ENCODE measurements at regions not wholly inside any gene's neighbourhood (a gene's known extent, or its start where the extent isn't known, plus 50 kb on each side); places are given as distances from the start of the nearest gene placed in this dataset.

- no peak for DNase-seq (ENCODE audit: low spot score)
Observed at GRCh38 chr13:48181482-48182145, 51.4 kb upstream of the ITM2B start.

GRCh38 chr13:48178126-48178525, 54.9 kb upstream of the ITM2B start:
- no peak for DNase-seq (ENCODE audit: low spot score)

- DNase-seq (ENCODE audit: low spot score), result no peak
Observed at GRCh38 chr13:48176781-48177180, 56.2 kb upstream of the ITM2B start.

GRCh38 chr13:48175185-48175584, 57.8 kb upstream of the ITM2B start:
- no peak for DNase-seq (ENCODE audit: low spot score)

- DNase-seq (ENCODE audit: low spot score), result peak; percentile 33
Observed at GRCh38 chr13:48167866-48168265, 65.1 kb upstream of the ITM2B start.

GRCh38 chr13:48165727-48166126, 67.3 kb upstream of the ITM2B start:
- no peak for DNase-seq (ENCODE audit: low spot score)

GRCh38 chr13:48165063-48165462, 67.9 kb upstream of the ITM2B start:
- DNase-seq (ENCODE audit: low spot score), result no peak

GRCh38 chr13:48163061-48163460, 68.2 kb upstream of the MED4 start:
- DNase-seq (ENCODE audit: low spot score), result no peak

- DNase-seq (ENCODE audit: low spot score), result no peak
Observed at GRCh38 chr13:48162217-48162616, 67.3 kb upstream of the MED4 start.

GRCh38 chr13:48161530-48162179, 66.8 kb upstream of the MED4 start:
- DNase-seq (ENCODE audit: low spot score), result no peak

GRCh38 chr13:48160606-48161278, 65.8 kb upstream of the MED4 start:
- no peak for DNase-seq (ENCODE audit: low spot score)

- no peak for DNase-seq (ENCODE audit: low spot score)
Observed at GRCh38 chr13:48159826-48160225, 64.9 kb upstream of the MED4 start.

- DNase-seq (ENCODE audit: low spot score), result no peak
Observed at GRCh38 chr13:48159401-48159800, 64.5 kb upstream of the MED4 start.

- no peak for DNase-seq (ENCODE audit: low spot score)
Observed at GRCh38 chr13:48158915-48159314, 64.0 kb upstream of the MED4 start.

- no peak for DNase-seq (ENCODE audit: low spot score)
Observed at GRCh38 chr13:48158290-48158689, 63.4 kb upstream of the MED4 start.

- DNase-seq (ENCODE audit: low spot score), result peak; percentile 41
Observed at GRCh38 chr13:48156466-48156865, 61.6 kb upstream of the MED4 start.

GRCh38 chr13:48155848-48156247, 60.9 kb upstream of the MED4 start:
- DNase-seq (ENCODE audit: low spot score), result no peak

- no peak for DNase-seq (ENCODE audit: low spot score)
Observed at GRCh38 chr13:48154671-48155070, 59.8 kb upstream of the MED4 start.

GRCh38 chr13:48153186-48153585, 58.3 kb upstream of the MED4 start:
- DNase-seq (ENCODE audit: low spot score), result no peak

- DNase-seq (ENCODE audit: low spot score), result no peak
Observed at GRCh38 chr13:48151363-48152161, 56.7 kb upstream of the MED4 start.

GRCh38 chr13:48148454-48148853, 53.5 kb upstream of the MED4 start:
- DNase-seq (ENCODE audit: low spot score), result no peak

GRCh38 chr13:48146636-48147035, 51.7 kb upstream of the MED4 start:
- DNase-seq (ENCODE audit: low spot score), result no peak

GRCh38 chr13:48146122-48146521, 51.2 kb upstream of the MED4 start:
- no peak for DNase-seq (ENCODE audit: low spot score)
